ENCODE measurements at regions not wholly inside any gene's neighbourhood (a gene's known extent, or its start where the extent isn't known, plus 50 kb on each side); places are given as distances from the start of the nearest gene placed in this dataset.

DNA sequence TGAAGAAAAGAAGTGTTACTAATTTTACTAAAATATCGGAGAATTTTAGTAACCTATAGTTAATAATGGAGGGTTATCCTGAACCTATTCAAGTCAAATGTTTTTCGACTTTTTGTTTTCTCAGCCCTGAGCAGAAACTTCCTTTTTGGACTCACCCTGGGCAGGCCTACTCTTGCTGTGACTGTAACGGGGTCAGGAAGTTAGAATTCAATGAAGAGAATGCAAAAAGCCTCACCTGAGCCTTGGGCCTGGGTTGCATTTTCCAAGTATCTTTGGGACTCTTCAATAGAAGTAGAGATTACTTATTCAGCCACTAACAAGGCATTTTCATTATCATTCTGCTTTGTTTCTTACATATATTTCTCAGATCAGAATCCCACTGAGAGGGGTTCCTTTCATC is 405.3 kb downstream of the TLR4 start:
- no peak for FAIRE-seq

DNA sequence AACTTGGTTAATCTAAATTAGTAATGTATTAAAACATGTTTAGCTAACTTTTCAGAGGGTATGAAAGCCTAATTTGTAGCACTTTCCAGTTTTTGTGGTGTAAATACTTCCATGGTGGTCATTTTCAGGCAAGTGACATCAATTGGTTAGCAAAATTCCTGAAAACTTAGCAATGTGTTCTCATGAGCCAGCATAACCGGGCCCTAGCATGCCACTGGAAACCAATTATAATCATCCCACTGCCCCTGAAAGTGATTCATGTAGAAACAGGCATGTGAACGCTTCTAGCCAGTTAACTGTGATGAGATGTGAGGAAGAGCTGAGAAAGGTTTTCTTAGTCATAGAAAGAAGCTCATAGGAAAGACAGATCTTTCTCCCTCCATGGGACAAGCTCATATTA is 417.2 kb downstream of the TLR4 start:
- TF ChIP-seq POLR2AphosphoS5 (IDR thresholded peaks at IDR 0.05; ENCODE audit: low read depth, low read length) (no peak), POLR2A (IDR thresholded peaks at IDR 0.05; ENCODE audit: low read depth, low read length) (no peak), POU2F2 (IDR thresholded peaks at IDR 0.05; ENCODE audit: low read depth, low read length) (no peak), SPI1 (IDR thresholded peaks at IDR 0.05; ENCODE audit: low read depth, low read length) (no peak), TAF1 (IDR thresholded peaks at IDR 0.05; ENCODE audit: low read depth, low read length) (no peak), PAX5 (IDR thresholded peaks at IDR 0.05; ENCODE audit: insufficient read depth, low read length, severe bottlenecking) (no peak)
- DNase-seq (ENCODE audit: insufficient read length, low spot score) (no peak), FAIRE-seq (no peak)

More for the DNA sequence above, 405.3 kb downstream of the TLR4 start:
- DNase-seq (ENCODE audit: insufficient read length, low spot score), result no peak
- TF ChIP-seq POU2F2 (IDR thresholded peaks at IDR 0.05; ENCODE audit: low read depth, low read length) (no peak), PAX5 (IDR thresholded peaks at IDR 0.05; ENCODE audit: insufficient read depth, low read length, severe bottlenecking) (no peak), SPI1 (IDR thresholded peaks at IDR 0.05; ENCODE audit: low read depth, low read length) (no peak)

DNA sequence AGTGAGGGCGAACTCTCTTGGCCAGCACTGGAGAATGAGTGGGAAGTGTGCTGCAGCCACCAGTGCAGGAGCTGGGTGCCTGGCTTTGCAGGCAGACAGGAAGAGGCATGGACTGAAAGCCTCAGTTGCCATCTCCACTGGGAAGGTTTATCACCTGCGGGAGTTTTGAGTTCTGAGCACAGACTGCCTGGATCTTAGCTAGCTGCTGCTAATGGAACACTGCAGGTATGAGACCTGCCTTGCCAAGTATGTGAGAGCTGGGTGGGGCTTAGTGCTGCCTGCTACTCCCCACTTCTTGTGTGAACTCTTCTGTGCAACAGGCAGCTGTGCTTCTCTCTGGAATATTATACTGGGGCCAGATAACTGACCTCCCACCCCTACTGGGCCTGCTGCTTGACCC is 424.1 kb downstream of the TLR4 start:
- TF ChIP-seq TAF1 (IDR thresholded peaks at IDR 0.05; ENCODE audit: low read depth, low read length) (no peak), PAX5 (IDR thresholded peaks at IDR 0.05; ENCODE audit: insufficient read depth, low read length, severe bottlenecking) (no peak), POLR2AphosphoS5 (IDR thresholded peaks at IDR 0.05; ENCODE audit: low read depth, low read length) (no peak), POLR2A (IDR thresholded peaks at IDR 0.05; ENCODE audit: low read depth, low read length) (no peak), SPI1 (IDR thresholded peaks at IDR 0.05; ENCODE audit: low read depth, low read length) (no peak), POU2F2 (IDR thresholded peaks at IDR 0.05; ENCODE audit: low read depth, low read length) (no peak)
- FAIRE-seq, result no peak
- no peak for DNase-seq (ENCODE audit: insufficient read length, low spot score)

DNA sequence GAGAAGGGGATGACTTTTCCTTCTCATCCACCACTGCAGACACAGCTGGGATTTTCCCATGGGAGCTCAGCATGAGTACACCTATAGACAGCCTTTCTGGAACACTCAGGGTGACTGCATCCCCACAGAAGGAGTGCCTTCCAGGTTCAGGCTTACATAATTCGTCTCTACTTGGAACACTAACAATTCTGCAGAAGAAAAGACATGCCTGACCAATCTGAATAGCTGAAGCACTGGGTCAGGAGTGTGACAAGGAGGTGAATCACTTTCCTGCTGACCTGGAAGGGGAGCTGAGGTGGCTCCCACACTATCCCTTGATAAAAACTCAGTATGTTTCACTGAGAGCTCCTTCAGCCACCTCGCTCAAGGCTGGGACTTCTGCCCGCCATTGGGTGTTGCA is 425.3 kb downstream of the TLR4 start:
- DNase-seq (ENCODE audit: insufficient read length, low spot score) (no peak), FAIRE-seq (no peak)
- TF ChIP-seq POLR2A (IDR thresholded peaks at IDR 0.05; ENCODE audit: low read depth, low read length) (no peak), SPI1 (IDR thresholded peaks at IDR 0.05; ENCODE audit: low read depth, low read length) (no peak), PAX5 (IDR thresholded peaks at IDR 0.05; ENCODE audit: insufficient read depth, low read length, severe bottlenecking) (no peak), TAF1 (IDR thresholded peaks at IDR 0.05; ENCODE audit: low read depth, low read length) (no peak), POLR2AphosphoS5 (IDR thresholded peaks at IDR 0.05; ENCODE audit: low read depth, low read length) (no peak), POU2F2 (IDR thresholded peaks at IDR 0.05; ENCODE audit: low read depth, low read length) (no peak)

DNA sequence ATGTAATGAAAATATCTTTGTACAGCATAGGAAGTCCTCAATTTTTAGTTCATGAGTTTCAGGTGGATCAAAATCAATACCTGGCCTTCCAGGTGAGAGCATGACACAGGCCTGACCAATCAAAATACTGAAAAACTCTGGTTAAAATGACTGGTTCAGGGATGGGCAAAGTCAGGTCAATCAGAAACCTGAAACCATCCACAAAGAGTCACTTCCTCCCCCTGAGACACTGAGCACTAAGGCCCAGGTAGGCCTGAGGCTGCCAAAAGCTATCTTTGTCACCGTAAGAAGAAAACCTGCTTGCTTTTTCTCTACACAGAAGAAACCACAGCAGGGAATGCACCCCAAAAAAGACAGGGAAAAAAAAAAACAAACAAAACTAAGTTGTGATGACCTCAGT is 444.8 kb downstream of the TLR4 start:
- TF ChIP-seq POLR2A (IDR thresholded peaks at IDR 0.05; ENCODE audit: low read depth, low read length) (no peak), SPI1 (IDR thresholded peaks at IDR 0.05; ENCODE audit: low read depth, low read length) (0 out of 2 replicates have a peak, but pooled peaks have one; percentile 15), PAX5 (IDR thresholded peaks at IDR 0.05; ENCODE audit: insufficient read depth, low read length, severe bottlenecking) (no peak), POLR2AphosphoS5 (IDR thresholded peaks at IDR 0.05; ENCODE audit: low read depth, low read length) (no peak), POU2F2 (IDR thresholded peaks at IDR 0.05; ENCODE audit: low read depth, low read length) (no peak), TAF1 (IDR thresholded peaks at IDR 0.05; ENCODE audit: low read depth, low read length) (no peak)
- DNase-seq (ENCODE audit: insufficient read length, low spot score), result no peak
- no peak for FAIRE-seq

DNA sequence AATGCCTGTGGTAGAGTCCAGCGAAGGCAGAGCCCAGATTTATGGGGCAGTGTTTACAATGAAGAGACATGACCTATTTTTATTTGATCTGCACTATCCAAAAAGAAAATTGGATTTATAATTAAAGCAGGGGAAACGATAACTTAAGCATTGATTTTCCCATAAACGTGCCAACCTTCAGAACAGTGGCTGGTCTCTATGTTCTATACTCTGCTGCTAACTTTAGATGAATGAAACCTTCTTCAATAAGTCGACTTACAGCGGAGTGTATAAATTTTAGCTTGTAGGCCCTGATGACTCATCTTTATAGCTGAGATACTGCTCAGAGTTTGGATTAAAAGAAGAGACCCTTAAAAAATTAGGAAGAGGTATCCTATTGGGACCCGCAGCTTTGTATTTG is 452.6 kb downstream of the TLR4 start:
- no peak for FAIRE-seq
- no peak for DNase-seq (ENCODE audit: insufficient read length, low spot score)
- TF ChIP-seq SPI1 (IDR thresholded peaks at IDR 0.05; ENCODE audit: low read depth, low read length) (no peak), TAF1 (IDR thresholded peaks at IDR 0.05; ENCODE audit: low read depth, low read length) (no peak), POU2F2 (IDR thresholded peaks at IDR 0.05; ENCODE audit: low read depth, low read length) (no peak), POLR2AphosphoS5 (IDR thresholded peaks at IDR 0.05; ENCODE audit: low read depth, low read length) (no peak), POLR2A (IDR thresholded peaks at IDR 0.05; ENCODE audit: low read depth, low read length) (no peak), PAX5 (IDR thresholded peaks at IDR 0.05; ENCODE audit: insufficient read depth, low read length, severe bottlenecking) (no peak)

DNA sequence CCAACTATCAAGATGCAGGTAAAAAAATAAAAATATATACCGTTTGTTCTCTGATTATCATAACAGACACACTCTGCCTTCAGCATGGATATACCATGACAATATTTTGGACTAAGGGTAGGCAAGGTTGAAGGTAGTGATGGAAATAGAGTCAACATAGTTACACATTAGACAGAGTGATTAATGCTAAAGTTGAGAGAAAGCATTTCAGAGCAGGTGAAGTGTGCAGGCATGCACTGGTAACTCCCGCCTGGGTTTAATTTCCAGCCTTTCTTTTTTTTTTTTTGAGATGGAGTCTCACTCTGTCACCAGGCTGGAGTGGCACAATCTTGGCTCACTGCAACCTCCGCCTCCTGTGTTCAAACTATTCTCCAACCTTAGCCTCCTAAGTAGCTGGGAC is 458.5 kb downstream of the TLR4 start:
- TF ChIP-seq POLR2A (IDR thresholded peaks at IDR 0.05; ENCODE audit: low read depth, low read length), result no peak
- no peak for TF ChIP-seq PAX5 (IDR thresholded peaks at IDR 0.05; ENCODE audit: insufficient read depth, low read length, severe bottlenecking)
- TF ChIP-seq TAF1 (IDR thresholded peaks at IDR 0.05; ENCODE audit: low read depth, low read length), result no peak
- TF ChIP-seq POLR2AphosphoS5 (IDR thresholded peaks at IDR 0.05; ENCODE audit: low read depth, low read length), result no peak
- no peak for TF ChIP-seq POU2F2 (IDR thresholded peaks at IDR 0.05; ENCODE audit: low read depth, low read length)
- TF ChIP-seq SPI1 (IDR thresholded peaks at IDR 0.05; ENCODE audit: low read depth, low read length), result no peak
- FAIRE-seq, result no peak
- DNase-seq (ENCODE audit: insufficient read length, low spot score), result no peak

DNA sequence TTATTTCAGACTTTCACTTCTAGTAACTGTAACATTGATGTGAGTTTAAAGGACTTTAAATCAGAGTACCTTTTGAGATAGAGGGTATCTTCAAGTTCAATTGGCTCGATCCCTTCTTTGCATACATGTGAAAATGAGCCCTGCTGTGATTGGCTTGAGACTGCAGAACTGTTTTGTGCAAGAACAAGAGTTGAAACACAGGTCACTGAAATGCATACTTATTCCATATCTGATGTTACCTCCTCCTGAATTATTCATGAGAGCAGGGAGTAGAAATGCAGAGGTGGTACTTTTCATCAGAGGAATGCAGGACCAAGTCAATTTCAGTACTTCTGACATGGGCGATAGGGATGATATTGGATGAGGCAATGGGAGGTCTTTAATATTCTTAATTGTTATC is 459.5 kb downstream of the TLR4 start:
- TF ChIP-seq POLR2A (IDR thresholded peaks at IDR 0.05; ENCODE audit: low read depth, low read length) (no peak), POLR2AphosphoS5 (IDR thresholded peaks at IDR 0.05; ENCODE audit: low read depth, low read length) (no peak), TAF1 (IDR thresholded peaks at IDR 0.05; ENCODE audit: low read depth, low read length) (no peak), POU2F2 (IDR thresholded peaks at IDR 0.05; ENCODE audit: low read depth, low read length) (no peak), SPI1 (IDR thresholded peaks at IDR 0.05; ENCODE audit: low read depth, low read length) (no peak), PAX5 (IDR thresholded peaks at IDR 0.05; ENCODE audit: insufficient read depth, low read length, severe bottlenecking) (no peak)
- DNase-seq (ENCODE audit: insufficient read length, low spot score) (no peak), FAIRE-seq (no peak)

DNA sequence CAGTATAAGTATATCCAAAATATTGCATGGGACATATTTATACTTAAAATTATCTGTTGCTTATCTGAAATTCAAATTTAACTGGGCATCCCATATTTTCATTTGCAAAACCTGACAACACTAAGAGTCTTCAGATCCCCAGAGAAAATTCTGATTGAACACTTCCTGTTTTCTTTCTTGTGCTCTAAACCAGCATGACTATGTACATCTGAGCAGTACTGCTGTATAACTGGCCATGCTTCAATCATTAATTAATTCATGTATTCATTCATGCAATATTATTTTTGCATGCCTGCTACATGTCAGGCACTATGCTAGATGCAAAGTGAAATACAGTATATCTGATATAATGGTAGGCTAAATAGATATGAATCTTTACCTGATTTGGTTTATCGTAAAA is 461.2 kb downstream of the TLR4 start:
- TF ChIP-seq TAF1 (IDR thresholded peaks at IDR 0.05; ENCODE audit: low read depth, low read length) (no peak), SPI1 (IDR thresholded peaks at IDR 0.05; ENCODE audit: low read depth, low read length) (0 out of 2 replicates have a peak, but pooled peaks have one; percentile 7), POLR2A (IDR thresholded peaks at IDR 0.05; ENCODE audit: low read depth, low read length) (no peak)
- no peak for DNase-seq (ENCODE audit: insufficient read length, low spot score)
- no peak for FAIRE-seq

Measured in GM12891 (cell line).